Fibroblast of lung (primary cell): ENCODE measurements at regions not wholly inside any gene's neighbourhood (a gene's known extent, or its start where the extent isn't known, plus 50 kb on each side); places are given as distances from the start of the nearest gene placed in this dataset.

Source experiments
- CTCF ChIP-seq, 2 donors: IDR thresholded peaks in 1 of 2; conservative IDR thresholded peaks in 1 of 2; 1 replicate in 1 of 2; 2 replicates in 1 of 2; pipeline ENCODE4 v1.5.1; 2011 to 2012; ENCODE audit warnings: low read length in 2 of 2, control low read depth in 1 of 2, inconsistent platforms in 1 of 2, low read depth in 1 of 2, mild to moderate bottlenecking in 1 of 2
- EZH2 ChIP-seq: IDR thresholded peaks from 2 replicates; pipeline ENCODE4 v1.5.1; 2012; ENCODE audit warnings: low read length, control low read depth, mild to moderate bottlenecking; ENCODE audit errors: missing control alignments

GRCh38 chr3:109572301-109572700 lies 235.0 kb upstream of the DPPA4 start:
- no peak for TF ChIP-seq CTCF (conservative IDR thresholded peaks at IDR 0.05 in 1 of 2, IDR thresholded peaks at IDR 0.05 in 1 of 2; ENCODE audit: low read depth in 1 of 2, low read length in 2 of 2)
- no peak for TF ChIP-seq EZH2
